K562 (cell line): ENCODE measurements at regions not wholly inside any gene's neighbourhood (a gene's known extent, or its start where the extent isn't known, plus 50 kb on each side); places are given as distances from the start of the nearest gene placed in this dataset.

Experiments
- ARNT ChIP-seq, 2 experiments: fragments of 450-650 bp; IDR thresholded peaks; 2 replicates each; pipeline ENCODE4 v1.6.1; 2016; ENCODE audit warnings: mild to moderate bottlenecking in 1 of 2
- GATA2 ChIP-seq: sonication (generic); formaldehyde crosslinking; IDR thresholded peaks from 2 replicates; pipeline ENCODE4 v1.4.0; 2020; ENCODE audit warnings: mild to moderate bottlenecking, missing genetic modification reagents
- KDM1A ChIP-seq, 2 experiments: fragments of 450-650 bp; IDR thresholded peaks; 2 replicates each; pipeline ENCODE4 v1.6.1; 2016; ENCODE audit warnings: mild to moderate bottlenecking in 2 of 2
- LARP7 ChIP-seq: fragments of 450-650 bp; IDR thresholded peaks from 2 replicates; pipeline ENCODE4 v1.6.1; 2016
- MAZ ChIP-seq, 2 experiments: fragments of 450-650 bp in 1 of 2; sonication (generic) in 1 of 2; formaldehyde crosslinking; IDR thresholded peaks in 1 of 2; conservative IDR thresholded peaks in 1 of 2; 2 replicates each; pipeline versions ENCODE4 v1.4.0 to v1.5.0; 2020; ENCODE audit warnings: mild to moderate bottlenecking in 1 of 2, missing genetic modification reagents in 1 of 2
- MEF2D ChIP-seq: conservative IDR thresholded peaks from 2 replicates; pipeline ENCODE4 v1.6.1; 2016; ENCODE audit warnings: low read depth, missing genetic modification characterization, missing compliant biosample characterization
- MEIS2 ChIP-seq: fragments of 450-650 bp; IDR thresholded peaks from 2 replicates; pipeline ENCODE4 v1.6.1; 2014; ENCODE audit warnings: mild to moderate bottlenecking; ENCODE audit not compliant: partially characterized antibody
- NCOR1 ChIP-seq: fragments of 450-650 bp; IDR thresholded peaks from 2 replicates; pipeline ENCODE4 v1.6.1; 2016; ENCODE audit warnings: mild to moderate bottlenecking, moderate library complexity
- PBX2 ChIP-seq, 2 experiments: IDR thresholded peaks in 1 of 2; conservative IDR thresholded peaks in 1 of 2; 2 replicates each; pipeline ENCODE4 v1.6.1; 2016; ENCODE audit warnings: low read depth in 2 of 2, mild to moderate bottlenecking in 1 of 2, missing compliant biosample characterization in 1 of 2, missing genetic modification characterization in 1 of 2, moderate library complexity in 1 of 2
- RBM25 ChIP-seq: fragments of 200-400 bp; formaldehyde crosslinking; IDR thresholded peaks from 2 replicates; pipeline ENCODE4 v1.6.1; 2018; ENCODE audit warnings: low read length, low read depth, moderate library complexity; ENCODE audit not compliant: severe bottlenecking
- THRB ChIP-seq: fragments of 450-650 bp; formaldehyde crosslinking; conservative IDR thresholded peaks from 2 replicates; pipeline ENCODE4 v1.4.0; 2022; ENCODE audit warnings: mild to moderate bottlenecking, missing genetic modification characterization
- ZNF146 ChIP-seq: IDR thresholded peaks from one replicate; pipeline ENCODE4 v1.6.1; 2018; ENCODE audit warnings: missing compliant biosample characterization; ENCODE audit not compliant: unreplicated experiment
- ZNF347 ChIP-seq: fragments of 450-650 bp; formaldehyde crosslinking; IDR thresholded peaks from 2 replicates; pipeline ENCODE4 v1.4.0; 2020; ENCODE audit warnings: low read depth, mild to moderate bottlenecking, moderate library complexity
- ZNF699 ChIP-seq: fragments of 250-450 bp; sonication (Bioruptor Pico); IDR thresholded peaks from 2 replicates; pipeline ENCODE4 v1.8.0; 2021; ENCODE audit warnings: mild to moderate bottlenecking, moderate library complexity; ENCODE audit not compliant: insufficient replicate concordance

GRCh38 chr10:15433850-15434537, 62.9 kb upstream of the FAM171A1 start (continued):
- TF ChIP-seq ZNF347 (CRISPR knock-in tag) (no peak), PBX2 (CRISPR knock-in tag; IDR thresholded peaks at IDR 0.05; ENCODE audit: low read depth) (no peak), PBX2 (tag; conservative IDR thresholded peaks at IDR 0.05; ENCODE audit: low read depth) (0 out of 2 replicates have a peak, but pooled peaks have one; percentile 32), NCOR1 (peak; percentile 42; the same call in 1 of the 2 replicates), ZNF146 (no peak), MEIS2 (no peak), RBM25 (no peak), THRB (CRISPR knock-in tag) (peak; percentile 93; the same call in 1 of the 2 replicates), GATA2 (CRISPR knock-in tag) (peak; percentile 48; the same call in 1 of the 2 replicates), ZNF699 (no peak), KDM1A (IDR thresholded peaks at IDR 0.05) (peak; percentile 54 to 67; a peak in 2 of 4 replicates), LARP7 (peak; percentile 99), MAZ (CRISPR knock-in tag; conservative IDR thresholded peaks at IDR 0.05 in 1 of 2, IDR thresholded peaks at IDR 0.05 in 1 of 2) (0 out of 4 replicates have a peak, but pooled peaks of 1 of the 2 experiments have one; percentile 28), MEF2D (tag) (peak; percentile 66; the same call in 1 of the 2 replicates), ARNT (IDR thresholded peaks at IDR 0.05) (peak; percentile 83 to 92)
